ENCODE measurements at regions not wholly inside any gene's neighbourhood (a gene's known extent, or its start where the extent isn't known, plus 50 kb on each side); places are given as distances from the start of the nearest gene placed in this dataset.

DNA sequence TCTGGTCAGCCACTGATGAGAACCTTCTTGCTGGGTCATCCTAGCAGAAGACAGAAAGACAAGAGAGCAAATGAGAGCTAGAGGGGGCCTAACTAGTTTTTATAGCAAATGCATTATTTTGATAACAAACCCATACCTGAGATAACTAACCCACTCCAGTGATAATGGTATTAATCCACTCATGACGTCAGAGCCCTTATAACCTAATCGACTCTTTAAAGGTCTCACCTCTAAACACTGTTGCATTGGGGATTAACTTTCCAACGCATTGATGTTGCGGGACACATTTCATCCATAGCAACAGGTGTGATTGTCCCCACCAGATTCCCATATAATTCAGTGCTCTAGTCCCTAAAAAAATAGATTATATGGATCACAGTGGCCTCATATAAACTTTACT lies 312.1 kb downstream of the HTR1B start:
- Histone ChIP-seq H4K20me1 (ENCODE audit: control insufficient read depth, extremely low read depth, insufficient read depth, low read length) (no peaks in the 10 kb centered on the region), H3K4me1 (ENCODE audit: control insufficient read depth, extremely low read depth, insufficient read depth, low read length) (no peaks in the 10 kb centered on the region), H3K9ac (ENCODE audit: control insufficient read depth, extremely low read depth, insufficient read depth, low read length) (no peak overlapping the region), H3K36me3 (ENCODE audit: control insufficient read depth in 2 of 2, extremely low read depth in 1 of 2, insufficient read depth in 2 of 2, low read length in 2 of 2) (no peaks in the 10 kb centered on the region), H3K27me3 (ENCODE audit: control insufficient read depth, extremely low read depth, insufficient read depth, low read length) (no peaks in the 10 kb centered on the region), H3K4me2 (ENCODE audit: control insufficient read depth, extremely low read depth, insufficient read depth, low read depth, low read length) (no peak overlapping the region), H3K4me3 (ENCODE audit: control insufficient read depth in 2 of 3, extremely low read depth in 1 of 3, insufficient read depth in 2 of 3, low read depth in 1 of 3, low read length in 3 of 3) (no peak overlapping the region), H3K79me2 (ENCODE audit: control insufficient read depth, insufficient read depth, low read length) (no peaks in the 10 kb centered on the region), H3K9me1 (ENCODE audit: control insufficient read depth, extremely low read depth, insufficient read depth, low read length) (no peaks in the 10 kb centered on the region), H3K9me3 (ENCODE audit: control insufficient read depth, low read depth, low read length) (no peaks in the 10 kb centered on the region), H3K27ac (ENCODE audit: control insufficient read depth, insufficient read depth, low read length) (no peak overlapping the region), H2AFZ (ENCODE audit: control insufficient read depth, low read length) (no peak overlapping the region)
- TF ChIP-seq, protein P1, sequence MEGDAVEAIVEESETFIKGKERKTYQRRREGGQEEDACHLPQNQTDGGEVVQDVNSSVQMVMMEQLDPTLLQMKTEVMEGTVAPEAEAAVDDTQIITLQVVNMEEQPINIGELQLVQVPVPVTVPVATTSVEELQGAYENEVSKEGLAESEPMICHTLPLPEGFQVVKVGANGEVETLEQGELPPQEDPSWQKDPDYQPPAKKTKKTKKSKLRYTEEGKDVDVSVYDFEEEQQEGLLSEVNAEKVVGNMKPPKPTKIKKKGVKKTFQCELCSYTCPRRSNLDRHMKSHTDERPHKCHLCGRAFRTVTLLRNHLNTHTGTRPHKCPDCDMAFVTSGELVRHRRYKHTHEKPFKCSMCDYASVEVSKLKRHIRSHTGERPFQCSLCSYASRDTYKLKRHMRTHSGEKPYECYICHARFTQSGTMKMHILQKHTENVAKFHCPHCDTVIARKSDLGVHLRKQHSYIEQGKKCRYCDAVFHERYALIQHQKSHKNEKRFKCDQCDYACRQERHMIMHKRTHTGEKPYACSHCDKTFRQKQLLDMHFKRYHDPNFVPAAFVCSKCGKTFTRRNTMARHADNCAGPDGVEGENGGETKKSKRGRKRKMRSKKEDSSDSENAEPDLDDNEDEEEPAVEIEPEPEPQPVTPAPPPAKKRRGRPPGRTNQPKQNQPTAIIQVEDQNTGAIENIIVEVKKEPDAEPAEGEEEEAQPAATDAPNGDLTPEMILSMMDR (optimal IDR thresholded peaks at IDR 0.05 in 1 of 3, IDR thresholded peaks at IDR 0.05 in 1 of 3, conservative IDR thresholded peaks at IDR 0.05 in 1 of 3; ENCODE audit: extremely low read depth in 1 of 3, insufficient read depth in 2 of 3, low read length in 3 of 3), result no peak
- no peak for TF ChIP-seq EZH2 (IDR thresholded peaks at IDR 0.05; ENCODE audit: low read length)
- dilution Hi-C loops (cut with MboI; ENCODE audit: extremely low pct_ligation_motif_present, low sequenced_read_pairs), result no loop called here
- DNase-seq (ENCODE audit: low read depth, low spot score), result no peak
- no peak for FAIRE-seq

DNA sequence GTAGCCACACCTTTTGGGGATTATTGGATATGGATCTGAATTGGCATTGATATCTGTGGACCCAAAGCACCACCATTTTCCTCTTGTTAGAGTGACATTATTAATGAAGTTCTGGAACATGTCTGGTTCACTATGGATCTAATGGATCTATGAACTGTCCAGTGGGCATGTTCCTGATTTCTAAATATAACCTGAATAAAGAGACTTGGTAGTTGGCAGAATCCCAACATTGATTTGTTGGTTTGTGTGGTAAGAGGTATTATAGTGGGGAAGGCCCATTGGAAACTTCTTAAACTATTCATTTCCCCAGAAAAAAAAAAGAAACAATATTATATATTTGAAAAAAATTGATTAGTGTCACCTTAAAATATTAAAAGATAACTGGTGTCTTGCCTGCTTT lies 312.6 kb downstream of the HTR1B start:
- Histone ChIP-seq H3K4me1 (ENCODE audit: control insufficient read depth, extremely low read depth, insufficient read depth, low read length) (no peaks in the 10 kb centered on the region), H3K79me2 (ENCODE audit: control insufficient read depth, insufficient read depth, low read length) (no peaks in the 10 kb centered on the region), H3K4me2 (ENCODE audit: control insufficient read depth, extremely low read depth, insufficient read depth, low read depth, low read length) (no peak overlapping the region), H3K27ac (ENCODE audit: control insufficient read depth, insufficient read depth, low read length) (no peak overlapping the region), H3K36me3 (ENCODE audit: control insufficient read depth in 2 of 2, extremely low read depth in 1 of 2, insufficient read depth in 2 of 2, low read length in 2 of 2) (no peaks in the 10 kb centered on the region), H3K4me3 (ENCODE audit: control insufficient read depth in 2 of 3, extremely low read depth in 1 of 3, insufficient read depth in 2 of 3, low read depth in 1 of 3, low read length in 3 of 3) (no peak overlapping the region), H3K9ac (ENCODE audit: control insufficient read depth, extremely low read depth, insufficient read depth, low read length) (no peak overlapping the region), H3K9me3 (ENCODE audit: control insufficient read depth, low read depth, low read length) (no peaks in the 10 kb centered on the region), H3K27me3 (ENCODE audit: control insufficient read depth, extremely low read depth, insufficient read depth, low read length) (no peaks in the 10 kb centered on the region), H3K9me1 (ENCODE audit: control insufficient read depth, extremely low read depth, insufficient read depth, low read length) (no peaks in the 10 kb centered on the region), H2AFZ (ENCODE audit: control insufficient read depth, low read length) (no peak overlapping the region), H4K20me1 (ENCODE audit: control insufficient read depth, extremely low read depth, insufficient read depth, low read length) (no peaks in the 10 kb centered on the region)
- dilution Hi-C loops (cut with MboI; ENCODE audit: extremely low pct_ligation_motif_present, low sequenced_read_pairs), result no loop called here
- DNase-seq (ENCODE audit: low read depth, low spot score), result no peak
- TF ChIP-seq, protein P1 (optimal IDR thresholded peaks at IDR 0.05 in 1 of 3, IDR thresholded peaks at IDR 0.05 in 1 of 3, conservative IDR thresholded peaks at IDR 0.05 in 1 of 3; ENCODE audit: extremely low read depth in 1 of 3, insufficient read depth in 2 of 3, low read length in 3 of 3), result no peak
- TF ChIP-seq EZH2 (IDR thresholded peaks at IDR 0.05; ENCODE audit: low read length), result no peak
- FAIRE-seq, result no peak

Measured in keratinocyte (primary cell).